GM21717 (cell line): ENCODE measurements at regions not wholly inside any gene's neighbourhood (a gene's known extent, or its start where the extent isn't known, plus 50 kb on each side); places are given as distances from the start of the nearest gene placed in this dataset.
"Not testable (repeated sequence)": the region's sequence is repeated elsewhere in the genome, so short reads cannot be mapped to it uniquely, and the experiment has no call there.

ENCODE experiments used
- ATAC-seq: cut with Tn5 transposase; IDR thresholded peaks from one replicate; pipeline ENCODE4 v1.9.1; 2021; ENCODE audit warnings: mild to moderate bottlenecking, moderate library complexity; ENCODE audit not compliant: unreplicated experiment

- no peak for ATAC-seq
Observed at GRCh38 chr2:189231719-189232323, 52.3 kb upstream of the COL5A2 start.

GRCh38 chr2:189232759-189233406 lies 53.3 kb upstream of the COL5A2 start:
- peak; percentile 79 for ATAC-seq

- ATAC-seq: no peak
Observed at GRCh38 chr2:189233527-189233926, 54.0 kb upstream of the COL5A2 start.

GRCh38 chr2:189234991-189235390 lies 55.4 kb upstream of the COL5A2 start:
- ATAC-seq: no peak

GRCh38 chr2:189236066-189236465 lies 56.5 kb upstream of the COL5A2 start:
- no peak for ATAC-seq

- ATAC-seq: no peak
Observed at GRCh38 chr2:189238903-189239302, 59.3 kb upstream of the COL5A2 start.

GRCh38 chr2:189243843-189244242 lies 64.3 kb upstream of the COL5A2 start:
- not testable (repeated sequence) for ATAC-seq

- no peak for ATAC-seq
Observed at GRCh38 chr2:189247276-189247675, 67.7 kb upstream of the COL5A2 start.

GRCh38 chr2:189248141-189248540 lies 68.6 kb upstream of the COL5A2 start:
- ATAC-seq: no peak

GRCh38 chr2:189249171-189249570 lies 69.6 kb upstream of the COL5A2 start:
- ATAC-seq: no peak

- ATAC-seq: no peak
Observed at GRCh38 chr2:189249901-189250300, 70.3 kb upstream of the COL5A2 start.

GRCh38 chr2:189252991-189253675 lies 73.6 kb upstream of the COL5A2 start:
- no peak for ATAC-seq

- no peak for ATAC-seq
Observed at GRCh38 chr2:189253836-189254235, 74.3 kb upstream of the COL5A2 start.

- no peak for ATAC-seq
Observed at GRCh38 chr2:189254268-189254883, 74.8 kb upstream of the COL5A2 start.

- ATAC-seq: no peak
Observed at GRCh38 chr2:189255711-189256110, 76.2 kb upstream of the COL5A2 start.

GRCh38 chr2:189258616-189259365 lies 79.2 kb upstream of the COL5A2 start:
- no peak for ATAC-seq

- ATAC-seq: no peak
Observed at GRCh38 chr2:189260361-189260814, 80.8 kb upstream of the COL5A2 start.

GRCh38 chr2:189261431-189261841 lies 81.9 kb upstream of the COL5A2 start:
- no peak for ATAC-seq

GRCh38 chr2:189261916-189262315 lies 82.4 kb upstream of the COL5A2 start:
- ATAC-seq: no peak

- no peak for ATAC-seq
Observed at GRCh38 chr2:189265696-189266320, 86.2 kb upstream of the COL5A2 start.

- ATAC-seq: no peak
Observed at GRCh38 chr2:189267491-189267890, 87.9 kb upstream of the COL5A2 start.
